GM21381 (cell line): ENCODE measurements at regions not wholly inside any gene's neighbourhood (a gene's known extent, or its start where the extent isn't known, plus 50 kb on each side); places are given as distances from the start of the nearest gene placed in this dataset.
"Not testable (repeated sequence)": the region's sequence is repeated elsewhere in the genome, so short reads cannot be mapped to it uniquely, and the experiment has no call there.

ENCODE experiments used
- ATAC-seq: cut with Tn5 transposase; IDR thresholded peaks from one replicate; pipeline ENCODE4 v1.9.1; 2021; ENCODE audit warnings: mild to moderate bottlenecking, moderate library complexity; ENCODE audit not compliant: unreplicated experiment

- ATAC-seq = no peak
Measured at GRCh38 chr2:122808286-122808969, 1053.0 kb downstream of the TSN start.

GRCh38 chr2:122812214-122812613, 1056.8 kb downstream of the TSN start:
- ATAC-seq = not testable (repeated sequence)

GRCh38 chr2:122815120-122815519, 1059.7 kb downstream of the TSN start:
- no peak for ATAC-seq

- ATAC-seq = no peak
Measured at GRCh38 chr2:122816803-122817202, 1061.4 kb downstream of the TSN start.

- ATAC-seq = no peak
Measured at GRCh38 chr2:122822319-122822718, 1066.9 kb downstream of the TSN start.

- ATAC-seq = no peak
Measured at GRCh38 chr2:122830157-122830556, 1074.7 kb downstream of the TSN start.

GRCh38 chr2:122831649-122832048, 1076.2 kb downstream of the TSN start:
- no peak for ATAC-seq

- no peak for ATAC-seq
Measured at GRCh38 chr2:122843503-122843902, 1088.1 kb downstream of the TSN start.

GRCh38 chr2:122851161-122851560, 1095.7 kb downstream of the TSN start:
- no peak for ATAC-seq

GRCh38 chr2:122851972-122852531, 1096.6 kb downstream of the TSN start:
- ATAC-seq = no peak

GRCh38 chr2:122856696-122857095, 1101.2 kb downstream of the TSN start:
- ATAC-seq = no peak

- no peak for ATAC-seq
Measured at GRCh38 chr2:122858075-122858702, 1102.7 kb downstream of the TSN start.

GRCh38 chr2:122858813-122859212, 1103.4 kb downstream of the TSN start:
- ATAC-seq = no peak

- no peak for ATAC-seq
Measured at GRCh38 chr2:122859260-122859659, 1103.8 kb downstream of the TSN start.

- ATAC-seq = no peak
Measured at GRCh38 chr2:122863532-122863931, 1108.1 kb downstream of the TSN start.

- ATAC-seq = no peak
Measured at GRCh38 chr2:122864728-122865127, 1109.3 kb downstream of the TSN start.

GRCh38 chr2:122866095-122866494, 1110.6 kb downstream of the TSN start:
- ATAC-seq = no peak

- no peak for ATAC-seq
Measured at GRCh38 chr2:122867941-122868340, 1112.5 kb downstream of the TSN start.

GRCh38 chr2:122868646-122869275, 1113.3 kb downstream of the TSN start:
- ATAC-seq = no peak

GRCh38 chr2:122873951-122874350, 1118.5 kb downstream of the TSN start:
- ATAC-seq = no peak

GRCh38 chr2:122875091-122875865, 1119.8 kb downstream of the TSN start:
- ATAC-seq = no peak
